ENCODE measurements at regions not wholly inside any gene's neighbourhood (a gene's known extent, or its start where the extent isn't known, plus 50 kb on each side); places are given as distances from the start of the nearest gene placed in this dataset.

GRCh38 chr6:147911057-147911456 is 402.6 kb downstream of the SAMD5 start:
- Mint-ChIP-seq H3K36me3 (ENCODE audit: unreplicated experiment) (no peaks in the 10 kb centered on the region), H3K4me3 (ENCODE audit: unreplicated experiment) (no peak overlapping the region), H3K9me3 (ENCODE audit: unreplicated experiment) (no peaks in the 10 kb centered on the region), H3K27ac (ENCODE audit: unreplicated experiment) (no peak overlapping the region), H3K27me3 (ENCODE audit: unreplicated experiment) (no peaks in the 10 kb centered on the region), H3K4me1 (ENCODE audit: unreplicated experiment) (peaks cover 10% of the 10 kb centered on the region)
- DNase-seq (ENCODE audit: extremely low spot score, unreplicated experiment): no peak
- TF ChIP-seq CTCF (IDR thresholded peaks at IDR 0.05): no peak

GRCh38 chr6:147911686-147912085 is 403.2 kb downstream of the SAMD5 start:
- DNase-seq (ENCODE audit: extremely low spot score, unreplicated experiment): no peak
- no peaks in the 10 kb centered on the region for H3K9me3 Mint-ChIP-seq (ENCODE audit: unreplicated experiment)
- H3K36me3 Mint-ChIP-seq (ENCODE audit: unreplicated experiment): no peaks in the 10 kb centered on the region
- H3K4me3 Mint-ChIP-seq (ENCODE audit: unreplicated experiment): no peak overlapping the region
- no peak for TF ChIP-seq CTCF (IDR thresholded peaks at IDR 0.05)
- no peak overlapping the region for H3K27ac Mint-ChIP-seq (ENCODE audit: unreplicated experiment)
- H3K4me1 Mint-ChIP-seq (ENCODE audit: unreplicated experiment): peaks cover 4% of the 10 kb centered on the region
- no peaks in the 10 kb centered on the region for H3K27me3 Mint-ChIP-seq (ENCODE audit: unreplicated experiment)

- Mint-ChIP-seq H3K27ac (ENCODE audit: unreplicated experiment) (no peak overlapping the region), H3K36me3 (ENCODE audit: unreplicated experiment) (peaks cover 5% of the 10 kb centered on the region)
These were observed 414.3 kb downstream of the SAMD5 start for GRCh38 chr6:147922799-147923198.

GRCh38 chr6:147924598-147924997 is 416.1 kb downstream of the SAMD5 start:
- H3K27me3 Mint-ChIP-seq (ENCODE audit: unreplicated experiment): no peaks in the 10 kb centered on the region
- no peak for DNase-seq (ENCODE audit: extremely low spot score, unreplicated experiment)
- no peak for TF ChIP-seq CTCF (IDR thresholded peaks at IDR 0.05)
- H3K9me3 Mint-ChIP-seq (ENCODE audit: unreplicated experiment): peaks cover 16% of the 10 kb centered on the region
- H3K4me3 Mint-ChIP-seq (ENCODE audit: unreplicated experiment): no peak overlapping the region
- no peaks in the 10 kb centered on the region for H3K4me1 Mint-ChIP-seq (ENCODE audit: unreplicated experiment)
- H3K36me3 Mint-ChIP-seq (ENCODE audit: unreplicated experiment): peaks cover 9% of the 10 kb centered on the region
- H3K27ac Mint-ChIP-seq (ENCODE audit: unreplicated experiment): no peak overlapping the region

More at GRCh38 chr6:147922799-147923198, 414.3 kb downstream of the SAMD5 start:
- Mint-ChIP-seq H3K4me3 (ENCODE audit: unreplicated experiment) (no peak overlapping the region), H3K4me1 (ENCODE audit: unreplicated experiment) (peaks cover 4% of the 10 kb centered on the region), H3K9me3 (ENCODE audit: unreplicated experiment) (peaks cover 6% of the 10 kb centered on the region), H3K27me3 (ENCODE audit: unreplicated experiment) (no peaks in the 10 kb centered on the region)
- TF ChIP-seq CTCF (IDR thresholded peaks at IDR 0.05): no peak
- no peak for DNase-seq (ENCODE audit: extremely low spot score, unreplicated experiment)

GRCh38 chr6:147925826-147926225 is 416.8 kb upstream of the SASH1 start:
- Mint-ChIP-seq H3K4me1 (ENCODE audit: unreplicated experiment) (peaks cover 3% of the 10 kb centered on the region), H3K27ac (ENCODE audit: unreplicated experiment) (no peak overlapping the region), H3K36me3 (ENCODE audit: unreplicated experiment) (peaks cover 9% of the 10 kb centered on the region), H3K4me3 (ENCODE audit: unreplicated experiment) (no peak overlapping the region), H3K9me3 (ENCODE audit: unreplicated experiment) (peaks cover 16% of the 10 kb centered on the region), H3K27me3 (ENCODE audit: unreplicated experiment) (no peaks in the 10 kb centered on the region)
- no peak for DNase-seq (ENCODE audit: extremely low spot score, unreplicated experiment)
- TF ChIP-seq CTCF (IDR thresholded peaks at IDR 0.05): no peak

All from osteocyte (in vitro differentiated cells).